ENCODE measurements at regions not wholly inside any gene's neighbourhood (a gene's known extent, or its start where the extent isn't known, plus 50 kb on each side); places are given as distances from the start of the nearest gene placed in this dataset.

DNA sequence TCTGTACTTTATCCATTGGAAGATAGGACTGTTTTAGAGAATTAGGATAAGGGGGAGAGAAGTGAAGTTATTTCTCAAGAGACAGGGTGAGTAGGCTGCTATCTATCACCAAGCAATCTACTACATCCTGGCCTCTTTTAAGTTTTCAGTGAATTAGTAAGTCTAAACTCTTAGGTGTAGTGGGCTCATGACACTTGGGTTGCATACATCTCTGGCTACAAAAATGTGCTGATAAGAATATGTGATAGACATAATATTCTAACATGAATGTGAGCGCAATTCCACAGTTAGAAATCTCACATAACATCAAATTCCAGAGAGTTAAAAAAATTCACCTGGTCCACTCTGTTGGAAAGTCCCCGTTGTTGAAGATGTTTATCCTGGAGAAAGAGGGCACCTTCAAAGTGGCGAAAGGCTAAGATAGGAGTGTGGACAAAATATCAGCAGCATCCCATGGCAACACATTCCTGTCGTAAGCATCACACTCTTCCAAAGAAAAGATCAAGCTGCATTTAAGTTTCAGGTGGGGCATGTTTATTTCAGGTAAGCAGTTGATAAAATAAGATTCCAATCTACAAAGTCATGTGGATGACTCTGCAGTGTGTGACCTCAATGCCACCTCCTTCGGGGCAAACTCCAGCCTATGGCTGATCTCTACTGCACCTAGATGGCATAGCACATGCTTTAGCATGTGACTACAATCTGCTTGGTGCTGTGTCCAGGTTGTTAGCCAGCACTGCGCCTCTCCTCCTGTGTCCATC, 111.7 kb upstream of the NEDD9 start:
- TF ChIP-seq EP300 (IDR thresholded peaks at IDR 0.05) = no peak
- TF ChIP-seq, protein P1, sequence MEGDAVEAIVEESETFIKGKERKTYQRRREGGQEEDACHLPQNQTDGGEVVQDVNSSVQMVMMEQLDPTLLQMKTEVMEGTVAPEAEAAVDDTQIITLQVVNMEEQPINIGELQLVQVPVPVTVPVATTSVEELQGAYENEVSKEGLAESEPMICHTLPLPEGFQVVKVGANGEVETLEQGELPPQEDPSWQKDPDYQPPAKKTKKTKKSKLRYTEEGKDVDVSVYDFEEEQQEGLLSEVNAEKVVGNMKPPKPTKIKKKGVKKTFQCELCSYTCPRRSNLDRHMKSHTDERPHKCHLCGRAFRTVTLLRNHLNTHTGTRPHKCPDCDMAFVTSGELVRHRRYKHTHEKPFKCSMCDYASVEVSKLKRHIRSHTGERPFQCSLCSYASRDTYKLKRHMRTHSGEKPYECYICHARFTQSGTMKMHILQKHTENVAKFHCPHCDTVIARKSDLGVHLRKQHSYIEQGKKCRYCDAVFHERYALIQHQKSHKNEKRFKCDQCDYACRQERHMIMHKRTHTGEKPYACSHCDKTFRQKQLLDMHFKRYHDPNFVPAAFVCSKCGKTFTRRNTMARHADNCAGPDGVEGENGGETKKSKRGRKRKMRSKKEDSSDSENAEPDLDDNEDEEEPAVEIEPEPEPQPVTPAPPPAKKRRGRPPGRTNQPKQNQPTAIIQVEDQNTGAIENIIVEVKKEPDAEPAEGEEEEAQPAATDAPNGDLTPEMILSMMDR (IDR thresholded peaks at IDR 0.05) = no peak
